BE2C (cell line): ENCODE measurements at regions not wholly inside any gene's neighbourhood (a gene's known extent, or its start where the extent isn't known, plus 50 kb on each side); places are given as distances from the start of the nearest gene placed in this dataset.
"Not testable (repeated sequence)": the region's sequence is repeated elsewhere in the genome, so short reads cannot be mapped to it uniquely, and the experiment has no call there.

Experiments
- DNase-seq: peaks from one replicate; pipeline ENCODE4 v3.0.0-alpha.2; 2020
- H3K27me3 ChIP-seq: fragments of 250-450 bp; sonication (Bioruptor Pico); 2 replicates; pipeline ENCODE4 v1.5.1; 2020; ENCODE audit warnings: mild to moderate bottlenecking
- H3K36me3 ChIP-seq: fragments of 250-450 bp; sonication (Bioruptor Pico); 2 replicates; pipeline ENCODE4 v1.5.1; 2020; ENCODE audit warnings: mild to moderate bottlenecking
- H3K4me1 ChIP-seq: fragments of 250-450 bp; sonication (Bioruptor Pico); 2 replicates; pipeline ENCODE4 v1.5.1; 2020
- H3K4me3 ChIP-seq: 2 replicates; pipeline ENCODE4 v1.5.1; 2011; ENCODE audit warnings: low read depth, low read length
- H3K9me3 ChIP-seq: fragments of 250-450 bp; sonication (Bioruptor Pico); 2 replicates; pipeline ENCODE4 v1.5.1; 2020
- CTCF ChIP-seq: IDR thresholded peaks from 2 replicates; pipeline ENCODE4 v1.5.1; 2012; ENCODE audit warnings: mild to moderate bottlenecking, low read depth, low read length

GRCh38 chr18:1784113-1784512, 787.2 kb downstream of the METTL4 start:
- TF ChIP-seq CTCF = no peak
- Histone ChIP-seq H3K9me3 (no peaks in the 10 kb centered on the region), H3K36me3 (no peaks in the 10 kb centered on the region), H3K4me3 (no peak overlapping the region), H3K27me3 (no peaks in the 10 kb centered on the region), H3K4me1 (no peaks in the 10 kb centered on the region)
- DNase-seq = no peak

- H3K27me3 ChIP-seq, H3K4me1 ChIP-seq, DNase-seq, H3K4me3 ChIP-seq, H3K36me3 ChIP-seq, H3K9me3 ChIP-seq: not testable (repeated sequence)
These were observed 785.3 kb downstream of the METTL4 start for GRCh38 chr18:1785980-1786379.

- TF ChIP-seq CTCF = no peak
- H3K4me1 ChIP-seq = no peaks in the 10 kb centered on the region
- no peaks in the 10 kb centered on the region for H3K36me3 ChIP-seq
- H3K27me3 ChIP-seq = no peaks in the 10 kb centered on the region
- no peaks in the 10 kb centered on the region for H3K9me3 ChIP-seq
- H3K4me3 ChIP-seq = no peak overlapping the region
- DNase-seq = no peak
These were observed 774.7 kb downstream of the METTL4 start for GRCh38 chr18:1796636-1797035.

DNA sequence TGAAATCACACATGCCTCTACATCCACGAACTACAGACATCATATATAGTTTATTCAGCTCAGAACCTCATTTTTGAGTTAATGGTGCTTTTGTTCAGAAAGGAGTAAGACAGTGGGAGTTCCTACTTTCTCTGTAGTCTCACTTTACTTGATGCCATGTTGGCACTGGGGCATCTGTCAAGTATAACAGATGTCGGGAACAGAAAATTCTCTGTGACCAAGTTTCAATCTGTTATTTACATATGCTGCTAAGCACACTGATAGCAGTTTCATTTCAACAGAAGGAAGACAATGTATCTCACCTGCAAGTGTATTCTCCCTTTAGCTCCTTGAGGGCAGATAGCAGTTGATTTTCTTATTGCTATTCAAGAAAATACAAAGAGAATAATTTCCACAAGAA, 774.1 kb downstream of the METTL4 start:
- no peak for TF ChIP-seq CTCF
- DNase-seq = no peak

GRCh38 chr18:1805521-1805920, 765.8 kb downstream of the METTL4 start:
- no peaks in the 10 kb centered on the region for H3K4me1 ChIP-seq

More for the DNA sequence above, 774.1 kb downstream of the METTL4 start:
- Histone ChIP-seq H3K9me3 (no peaks in the 10 kb centered on the region), H3K4me1 (no peaks in the 10 kb centered on the region), H3K27me3 (no peaks in the 10 kb centered on the region), H3K36me3 (no peaks in the 10 kb centered on the region), H3K4me3 (no peak overlapping the region)

DNA sequence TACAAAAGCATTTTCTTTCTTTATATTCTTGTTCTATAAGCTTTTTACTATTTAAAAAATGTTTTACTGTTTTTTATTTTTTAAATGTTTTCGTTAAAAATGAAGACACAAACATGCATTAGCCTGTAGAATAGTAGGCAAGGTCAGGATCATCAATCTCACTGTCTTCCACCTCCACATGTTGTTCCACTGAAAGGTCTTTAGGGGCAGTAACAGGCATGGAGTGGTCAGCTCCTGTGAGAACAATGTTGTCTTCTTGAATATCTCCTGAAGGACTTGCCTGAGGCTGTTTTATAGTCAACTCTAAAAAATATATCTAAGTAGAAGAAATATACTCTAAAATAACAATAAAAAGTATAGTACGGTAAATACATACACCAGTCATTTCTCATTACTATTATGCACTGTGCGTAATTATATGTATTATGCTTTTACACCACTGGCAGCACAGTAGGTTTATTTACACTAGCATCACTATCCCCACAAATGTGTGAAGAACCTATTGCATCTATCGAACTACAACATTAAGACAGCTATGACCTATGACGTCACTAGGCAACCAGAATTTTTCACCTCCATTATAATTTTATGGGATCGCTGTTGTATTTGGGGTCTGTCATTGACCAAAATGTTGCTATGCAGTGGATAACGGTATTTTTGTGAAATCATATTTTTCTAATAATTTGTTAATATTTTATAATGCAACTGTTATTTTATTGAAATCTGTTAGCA, 764.3 kb downstream of the METTL4 start:
- H3K36me3 ChIP-seq = no peaks in the 10 kb centered on the region
- H3K27me3 ChIP-seq = no peaks in the 10 kb centered on the region
- no peak for TF ChIP-seq CTCF
- no peak overlapping the region for H3K4me3 ChIP-seq
- no peak for DNase-seq
- no peaks in the 10 kb centered on the region for H3K4me1 ChIP-seq
- H3K9me3 ChIP-seq = no peaks in the 10 kb centered on the region

More at GRCh38 chr18:1805521-1805920, 765.8 kb downstream of the METTL4 start:
- no peak for DNase-seq
- Histone ChIP-seq H3K4me3 (no peak overlapping the region), H3K27me3 (no peaks in the 10 kb centered on the region), H3K9me3 (no peaks in the 10 kb centered on the region), H3K36me3 (no peaks in the 10 kb centered on the region)
- no peak for TF ChIP-seq CTCF

GRCh38 chr18:1811282-1811681, 760.0 kb downstream of the METTL4 start:
- Histone ChIP-seq H3K4me3 (no peak overlapping the region), H3K4me1 (no peaks in the 10 kb centered on the region), H3K9me3 (no peaks in the 10 kb centered on the region), H3K36me3 (no peaks in the 10 kb centered on the region), H3K27me3 (no peaks in the 10 kb centered on the region)
- TF ChIP-seq CTCF = no peak
- no peak for DNase-seq
